Left ventricle myocardium inferior (tissue), 1 donor: ENCODE measurements at regions not wholly inside any gene's neighbourhood (a gene's known extent, or its start where the extent isn't known, plus 50 kb on each side); places are given as distances from the start of the nearest gene placed in this dataset.

Experiments used
- DNase-seq: peaks from one replicate; pipeline ENCODE4 v3.0.0-alpha.2; 2020
- H3K27ac ChIP-seq: fragments of 200-600 bp; replicated peaks from 2 replicates; pipeline ENCODE4 v1.8.0; 2021
- H3K27me3 ChIP-seq: fragments of 200-600 bp; 2 replicates; pipeline ENCODE4 v1.8.0; 2021; ENCODE audit warnings: low read depth
- H3K36me3 ChIP-seq: fragments of 200-600 bp; 2 replicates; pipeline ENCODE4 v1.8.0; 2021
- H3K4me1 ChIP-seq: fragments of 200-600 bp; 2 replicates; pipeline ENCODE4 v1.8.0; 2021
- H3K4me3 ChIP-seq: fragments of 200-600 bp; 2 replicates; pipeline ENCODE4 v1.8.0; 2021; ENCODE audit warnings: mild to moderate bottlenecking, moderate library complexity
- H3K9me3 ChIP-seq: fragments of 200-600 bp; replicated peaks from 2 replicates; pipeline ENCODE4 v1.8.0; 2021
- CTCF ChIP-seq: fragments of 200-600 bp; IDR thresholded peaks from 2 replicates; pipeline ENCODE4 v1.8.0; 2021; ENCODE audit warnings: antibody characterized with exemption, mild to moderate bottlenecking, borderline replicate concordance
- intact Hi-C: fragments of 100-400 bp; cut with micrococcal nuclease; formaldehyde crosslinking; loops from one replicate; pipeline ENCODE4 v1.11.0; 2022
- donor health status: DM: no; HTN: yes; CAD: no; lungs with severe emphysema.

DNA sequence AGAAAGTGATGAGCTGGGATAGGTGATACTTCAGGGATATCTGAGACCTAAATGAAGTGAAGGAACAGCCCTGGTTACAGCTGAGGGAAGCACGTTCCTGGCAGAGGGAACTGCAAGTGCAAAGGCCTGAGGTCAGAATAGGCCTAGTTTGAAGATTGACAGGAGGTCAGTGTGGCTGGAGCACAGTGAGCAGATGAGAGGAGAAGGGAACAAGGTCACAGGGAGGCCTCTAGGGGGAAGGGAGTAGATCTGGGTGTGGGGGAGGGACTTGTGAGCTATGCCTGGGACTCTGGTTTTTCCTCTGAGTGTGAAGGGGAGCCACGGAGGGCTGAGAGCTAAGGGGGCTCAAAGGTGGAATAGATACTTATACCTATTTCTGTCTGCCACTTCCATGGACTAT lies 736.4 kb downstream of the MATN1 start:
- TF ChIP-seq CTCF: no peak

GRCh38 chr1:29985606-29985945 lies 737.8 kb downstream of the MATN1 start:
- intact Hi-C loops: no loop called here

More for the DNA sequence above, 736.4 kb downstream of the MATN1 start:
- intact Hi-C loops: no loop called here
- Histone ChIP-seq H3K9me3 (no peaks in the 10 kb centered on the region), H3K4me1 (no peaks in the 10 kb centered on the region), H3K27ac (no peak overlapping the region), H3K27me3 (peaks cover 33% of the 10 kb centered on the region), H3K4me3 (no peak overlapping the region), H3K36me3 (no peaks in the 10 kb centered on the region)
- DNase-seq: no peak

DNA sequence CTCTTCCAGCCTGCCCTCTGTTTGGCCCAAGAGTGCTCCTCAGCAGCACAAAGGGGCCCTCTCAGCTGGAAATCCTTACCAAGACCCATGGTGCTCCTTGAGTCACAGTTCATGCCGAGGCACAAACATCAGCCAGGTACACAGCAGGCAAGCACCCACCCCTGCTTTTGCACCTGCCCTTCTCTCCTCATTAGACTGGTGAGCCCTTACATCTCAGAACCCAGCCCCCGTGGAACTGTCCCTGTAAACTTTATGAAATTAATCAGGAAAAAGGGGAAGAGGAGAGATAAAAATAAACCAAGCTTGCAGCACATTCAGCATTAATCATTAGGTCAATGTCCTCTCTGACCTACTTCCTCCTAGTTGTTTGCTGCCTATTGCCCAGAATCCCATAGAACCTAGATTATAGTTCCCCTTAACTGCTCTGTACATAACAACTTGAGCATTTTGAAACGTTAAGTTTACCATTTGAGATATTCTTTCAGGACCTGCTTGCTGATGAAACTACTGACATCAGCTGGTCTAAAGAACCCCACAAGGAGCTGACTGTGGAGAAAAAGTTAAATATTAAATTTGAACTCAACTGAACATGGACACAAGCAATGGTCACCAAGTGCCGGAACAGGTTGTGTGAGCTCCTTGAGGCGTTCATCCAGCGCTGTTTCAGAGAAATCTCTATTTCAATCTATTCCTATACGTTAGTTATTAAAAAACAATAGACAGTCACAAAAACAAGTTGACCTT lies 738.4 kb downstream of the MATN1 start:
- Histone ChIP-seq H3K36me3 (no peaks in the 10 kb centered on the region), H3K4me3 (no peak overlapping the region), H3K27ac (no peak overlapping the region), H3K4me1 (no peaks in the 10 kb centered on the region), H3K9me3 (no peaks in the 10 kb centered on the region), H3K27me3 (peaks cover 24% of the 10 kb centered on the region)
- TF ChIP-seq CTCF: no peak
- DNase-seq: no peak
- intact Hi-C loops: no loop called here

More at GRCh38 chr1:29985606-29985945, 737.8 kb downstream of the MATN1 start:
- Histone ChIP-seq H3K4me3 (no peak overlapping the region), H3K9me3 (no peaks in the 10 kb centered on the region), H3K27me3 (peaks cover 30% of the 10 kb centered on the region), H3K4me1 (no peaks in the 10 kb centered on the region), H3K27ac (no peak overlapping the region), H3K36me3 (no peaks in the 10 kb centered on the region)
- TF ChIP-seq CTCF: no peak
- no peak for DNase-seq

DNA sequence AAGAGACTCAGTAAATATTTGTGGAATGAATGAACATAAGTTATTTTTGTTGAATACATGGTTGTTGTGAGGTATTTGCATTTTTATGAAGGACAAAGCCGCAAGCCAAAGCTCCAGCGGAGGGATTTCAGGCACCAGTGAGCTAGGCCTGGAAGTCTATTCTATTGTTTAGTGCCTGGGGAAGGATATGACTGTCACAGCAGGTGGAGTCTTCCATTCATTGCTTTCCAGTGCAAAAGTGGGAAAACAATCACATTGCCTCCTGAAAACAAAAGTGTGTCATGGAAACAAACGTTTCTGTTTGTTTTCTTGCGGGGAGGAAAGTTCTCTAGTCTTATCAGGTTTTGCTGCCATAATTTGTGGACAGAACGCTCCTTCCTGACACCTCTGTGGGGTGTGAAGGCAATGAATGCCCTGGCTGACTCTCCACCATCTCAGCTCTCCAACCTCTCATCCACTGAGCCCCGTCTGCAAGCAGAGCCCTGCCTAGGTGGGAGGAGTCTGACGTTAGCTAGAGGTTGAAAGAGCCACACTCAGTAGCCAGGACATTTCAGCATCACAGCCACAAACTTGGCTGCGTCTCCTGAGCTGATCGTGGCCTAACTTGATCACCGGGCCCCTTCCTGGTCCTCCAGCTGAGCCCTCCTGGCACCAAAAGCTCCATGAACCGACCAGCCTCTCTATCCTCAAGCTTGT lies 739.1 kb downstream of the MATN1 start:
- H3K27ac ChIP-seq: no peak overlapping the region
- TF ChIP-seq CTCF: no peak
- DNase-seq: no peak
- intact Hi-C loops: no loop called here
- H3K27me3 ChIP-seq: peaks cover 18% of the 10 kb centered on the region
- no peaks in the 10 kb centered on the region for H3K36me3 ChIP-seq
- no peaks in the 10 kb centered on the region for H3K9me3 ChIP-seq
- H3K4me1 ChIP-seq: no peaks in the 10 kb centered on the region
- no peak overlapping the region for H3K4me3 ChIP-seq

DNA sequence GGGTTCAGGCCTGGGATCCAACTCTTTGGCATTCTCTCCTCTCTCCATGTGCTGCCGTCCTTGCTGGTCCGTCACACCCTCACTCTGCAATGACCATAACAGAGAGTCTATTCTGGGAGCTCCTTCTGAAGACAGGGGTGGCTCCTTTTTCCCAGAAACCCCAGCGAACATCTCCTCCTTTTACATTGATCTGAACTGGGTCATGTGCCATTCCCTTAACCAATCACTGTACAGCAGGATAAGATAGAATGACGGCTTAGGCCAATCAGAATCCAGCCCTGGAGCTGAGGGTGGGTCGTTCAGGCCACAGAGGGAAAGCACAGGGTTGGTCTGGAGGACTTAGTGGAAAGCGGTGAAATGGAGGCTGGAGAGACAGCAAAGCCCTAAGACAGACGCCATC lies 740.1 kb downstream of the MATN1 start:
- no peak for DNase-seq
- intact Hi-C loops: no loop called here
- Histone ChIP-seq H3K36me3 (no peaks in the 10 kb centered on the region), H3K4me1 (no peaks in the 10 kb centered on the region), H3K27me3 (peaks cover 17% of the 10 kb centered on the region), H3K27ac (no peak overlapping the region), H3K9me3 (no peaks in the 10 kb centered on the region), H3K4me3 (no peak overlapping the region)
- TF ChIP-seq CTCF: no peak
